Ovary (tissue), 3 donors: ENCODE measurements at regions not wholly inside any gene's neighbourhood (a gene's known extent, or its start where the extent isn't known, plus 50 kb on each side); places are given as distances from the start of the nearest gene placed in this dataset.

Experiments used
- CTCF ChIP-seq, 3 donors: fragments of 450-650 bp in 2 of 3; fragments of 200-600 bp in 1 of 3; IDR thresholded peaks; one replicate each; pipeline versions ENCODE4 v1.5.1 to v1.8.0; 2016 to 2022; ENCODE audit warnings: antibody characterized with exemption in 3 of 3, mild to moderate bottlenecking in 1 of 3
- EP300 ChIP-seq: sonication (generic); formaldehyde crosslinking; IDR thresholded peaks from one replicate; pipeline ENCODE4 v1.6.1; 2017; ENCODE audit warnings: antibody characterized with exemption
- POLR2A ChIP-seq: fragments of 450-650 bp; IDR thresholded peaks from one replicate; pipeline ENCODE4 v1.6.1; 2017; ENCODE audit warnings: antibody characterized with exemption, mild to moderate bottlenecking, moderate library complexity
- donor health status: DM: no; HTN: no; CAD: no.

- no peak for TF ChIP-seq POLR2A
- no peak for TF ChIP-seq CTCF (IDR thresholded peaks at IDR 0.05)
- TF ChIP-seq EP300: no peak
These were observed 72.1 kb downstream of the DDIT4L start for GRCh38 chr4:100118181-100118580.
